Calu3 (cell line): ENCODE measurements at regions not wholly inside any gene's neighbourhood (a gene's known extent, or its start where the extent isn't known, plus 50 kb on each side); places are given as distances from the start of the nearest gene placed in this dataset.

Source experiments
- BruUV-seq: library from RNA; stranded (reverse); fragments of 400-500 nt; replicated peaks from 2 replicates; lab custom pipeline; 2021; lab: Mats Ljungman, UMichigan
- CTCF ChIA-PET: fragments of 300-600 bp; sonication (Branson Sonifier 250); formaldehyde crosslinking; loops from one replicate; lab custom pipeline; 2022; ENCODE audit warnings: antibody characterized with exemption; lab: Charles Lee
- DNase-seq: peaks from one replicate; pipeline ENCODE4 v3.0.0; 2022
- H3K27ac Mint-ChIP-seq: one replicate; pipeline ENCODE4 v1.8.0; 2022; ENCODE audit warnings: mixed read lengths; ENCODE audit not compliant: unreplicated experiment
- H3K27me3 Mint-ChIP-seq: one replicate; pipeline ENCODE4 v1.8.0; 2022; ENCODE audit warnings: mixed read lengths; ENCODE audit not compliant: unreplicated experiment
- H3K36me3 Mint-ChIP-seq: one replicate; pipeline ENCODE4 v1.8.0; 2022; ENCODE audit warnings: mild to moderate bottlenecking, moderate library complexity, mixed read lengths; ENCODE audit not compliant: insufficient read depth, unreplicated experiment
- H3K4me1 Mint-ChIP-seq: one replicate; pipeline ENCODE4 v1.8.0; 2022; ENCODE audit warnings: mild to moderate bottlenecking, low read depth, mixed read lengths; ENCODE audit not compliant: unreplicated experiment
- H3K4me3 Mint-ChIP-seq: one replicate; pipeline ENCODE4 v1.8.0; 2022; ENCODE audit warnings: mild to moderate bottlenecking, low read depth, moderate library complexity, mixed read lengths; ENCODE audit not compliant: unreplicated experiment
- H3K9me3 Mint-ChIP-seq: one replicate; pipeline ENCODE4 v1.8.0; 2022; ENCODE audit warnings: low read depth, mixed read lengths; ENCODE audit not compliant: unreplicated experiment
- intact Hi-C: fragments of 100-400 bp; cut with micrococcal nuclease; formaldehyde crosslinking; loops from one replicate; pipeline ENCODE4 v1.10.0; 2022; ENCODE audit not compliant: unreplicated experiment
- TF ChIP-seq, protein P1 (sequence below): fragments of 200-600 bp; IDR thresholded peaks from one replicate; pipeline ENCODE4 v1.8.0; 2022; ENCODE audit warnings: antibody characterized with exemption; ENCODE audit not compliant: unreplicated experiment

GRCh38 chr7:124261710-124262109 is 228.8 kb upstream of the TMEM229A start:
- CTCF ChIA-PET = no interaction called here

GRCh38 chr7:124257638-124258308 is 224.9 kb upstream of the TMEM229A start:
- H3K36me3 Mint-ChIP-seq = no peaks in the 10 kb centered on the region
- H3K4me1 Mint-ChIP-seq = no peaks in the 10 kb centered on the region
- intact Hi-C loops = no loop called here
- peaks cover 3% of the 10 kb centered on the region for H3K9me3 Mint-ChIP-seq
- H3K4me3 Mint-ChIP-seq = no peak overlapping the region
- no peaks in the 10 kb centered on the region for H3K27me3 Mint-ChIP-seq
- TF ChIP-seq, protein P1, sequence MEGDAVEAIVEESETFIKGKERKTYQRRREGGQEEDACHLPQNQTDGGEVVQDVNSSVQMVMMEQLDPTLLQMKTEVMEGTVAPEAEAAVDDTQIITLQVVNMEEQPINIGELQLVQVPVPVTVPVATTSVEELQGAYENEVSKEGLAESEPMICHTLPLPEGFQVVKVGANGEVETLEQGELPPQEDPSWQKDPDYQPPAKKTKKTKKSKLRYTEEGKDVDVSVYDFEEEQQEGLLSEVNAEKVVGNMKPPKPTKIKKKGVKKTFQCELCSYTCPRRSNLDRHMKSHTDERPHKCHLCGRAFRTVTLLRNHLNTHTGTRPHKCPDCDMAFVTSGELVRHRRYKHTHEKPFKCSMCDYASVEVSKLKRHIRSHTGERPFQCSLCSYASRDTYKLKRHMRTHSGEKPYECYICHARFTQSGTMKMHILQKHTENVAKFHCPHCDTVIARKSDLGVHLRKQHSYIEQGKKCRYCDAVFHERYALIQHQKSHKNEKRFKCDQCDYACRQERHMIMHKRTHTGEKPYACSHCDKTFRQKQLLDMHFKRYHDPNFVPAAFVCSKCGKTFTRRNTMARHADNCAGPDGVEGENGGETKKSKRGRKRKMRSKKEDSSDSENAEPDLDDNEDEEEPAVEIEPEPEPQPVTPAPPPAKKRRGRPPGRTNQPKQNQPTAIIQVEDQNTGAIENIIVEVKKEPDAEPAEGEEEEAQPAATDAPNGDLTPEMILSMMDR = no peak
- CTCF ChIA-PET = no interaction called here
- BruUV-seq = no TSS peak
- DNase-seq = no peak
- H3K27ac Mint-ChIP-seq = no peak overlapping the region

More at GRCh38 chr7:124261710-124262109, 228.8 kb upstream of the TMEM229A start:
- no peaks in the 10 kb centered on the region for H3K27me3 Mint-ChIP-seq
- H3K27ac Mint-ChIP-seq = no peak overlapping the region
- no peaks in the 10 kb centered on the region for H3K36me3 Mint-ChIP-seq
- H3K4me3 Mint-ChIP-seq = no peak overlapping the region
- TF ChIP-seq, protein P1 = no peak
- no TSS peak for BruUV-seq
- H3K9me3 Mint-ChIP-seq = peaks cover 3% of the 10 kb centered on the region
- DNase-seq = no peak
- H3K4me1 Mint-ChIP-seq = peaks cover 7% of the 10 kb centered on the region
- intact Hi-C loops = no loop called here

DNA sequence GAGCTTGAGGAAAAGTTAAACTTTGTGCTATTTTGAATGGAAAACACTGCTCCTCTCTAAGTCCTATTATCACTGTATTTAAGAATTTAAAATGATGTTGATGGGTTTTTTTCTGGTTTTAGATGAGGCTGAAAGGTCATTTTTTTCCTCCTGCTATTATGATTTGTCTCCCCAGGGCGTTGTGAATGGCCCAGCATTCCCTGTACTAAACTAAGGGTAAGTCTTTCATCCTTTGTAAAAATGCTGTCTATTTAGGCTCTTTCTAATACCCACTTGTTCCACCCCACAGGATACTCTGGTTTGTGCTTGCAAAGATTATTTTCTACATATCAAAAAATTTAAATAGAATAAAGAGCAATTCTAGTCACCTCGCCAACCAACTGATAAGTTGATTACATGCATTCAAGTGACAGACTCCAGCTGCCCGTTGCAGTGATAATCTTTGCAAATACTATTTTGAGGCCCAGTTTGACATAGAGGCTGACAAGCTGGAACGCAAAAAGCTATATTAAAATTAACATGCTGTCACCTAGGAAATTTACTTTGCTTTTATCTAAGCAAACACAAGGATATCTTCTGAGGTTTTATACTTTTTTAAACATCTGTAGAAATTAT is 222.3 kb upstream of the TMEM229A start:
- CTCF ChIA-PET = no interaction called here
- TF ChIP-seq, protein P1 = no peak
- peaks cover 3% of the 10 kb centered on the region for H3K9me3 Mint-ChIP-seq
- H3K27ac Mint-ChIP-seq = no peak overlapping the region
- BruUV-seq = no TSS peak
- H3K4me1 Mint-ChIP-seq = no peaks in the 10 kb centered on the region
- H3K27me3 Mint-ChIP-seq = no peaks in the 10 kb centered on the region
- intact Hi-C loops = no loop called here
- no peaks in the 10 kb centered on the region for H3K36me3 Mint-ChIP-seq
- DNase-seq = no peak
- no peak overlapping the region for H3K4me3 Mint-ChIP-seq

- intact Hi-C loops = no loop called here
- peaks cover 2% of the 10 kb centered on the region for H3K9me3 Mint-ChIP-seq
- H3K4me1 Mint-ChIP-seq = no peaks in the 10 kb centered on the region
- no peaks in the 10 kb centered on the region for H3K36me3 Mint-ChIP-seq
- no peaks in the 10 kb centered on the region for H3K27me3 Mint-ChIP-seq
- CTCF ChIA-PET = no interaction called here
- TF ChIP-seq, protein P1 = no peak
- no peak overlapping the region for H3K4me3 Mint-ChIP-seq
- H3K27ac Mint-ChIP-seq = no peak overlapping the region
- BruUV-seq = no TSS peak
- DNase-seq = no peak
Measured at GRCh38 chr7:124254396-124254795, 221.5 kb upstream of the TMEM229A start.
